CD4-positive, alpha-beta T cell (primary cell): ENCODE measurements at regions not wholly inside any gene's neighbourhood (a gene's known extent, or its start where the extent isn't known, plus 50 kb on each side); places are given as distances from the start of the nearest gene placed in this dataset.

ENCODE experiments used
- ATAC-seq: fragments of 200-7000 bp; cut with Tn5 transposase; one replicate; pipeline ENCODE4 v1.10.0; 2022; ENCODE audit warnings: mild to moderate bottlenecking; ENCODE audit not compliant: poor library complexity
- CTCF ChIA-PET: fragments of 350-600 bp; sonication (Branson Sonifier 250); formaldehyde crosslinking; loops from one replicate; lab custom pipeline; 2021; ENCODE audit warnings: antibody characterized with exemption, inconsistent platforms; lab: Charles Lee
- POLR2A ChIA-PET: fragments of 350-600 bp; sonication (Branson Sonifier 250); formaldehyde crosslinking; loops from one replicate; lab custom pipeline; 2021; ENCODE audit warnings: antibody characterized with exemption, inconsistent platforms; lab: Charles Lee
- DNase-seq, 14 experiments: peaks; one replicate each; pipeline ENCODE4 v3.0.0-alpha.2; 2013 to 2020; ENCODE audit warnings: mixed read lengths in 2 of 14
- H3K27ac ChIP-seq, 2 donors: one replicate each; pipeline versions ENCODE4 v1.5.1 to v1.7.0; 2013; ENCODE audit warnings: low read length in 2 of 2, low read depth in 1 of 2, mild to moderate bottlenecking in 1 of 2
- H3K27me3 ChIP-seq, 2 experiments: 1 replicate in 1 of 2; 2 replicates in 1 of 2; pipeline versions ENCODE4 v1.6.1 to v1.7.0; 2013; ENCODE audit warnings: low read length in 2 of 2, control low read depth in 1 of 2, mild to moderate bottlenecking in 1 of 2, moderate library complexity in 1 of 2; ENCODE audit not compliant: insufficient read depth in 2 of 2, control insufficient read depth in 1 of 2
- H3K36me3 ChIP-seq: one replicate; pipeline ENCODE4 v1.6.1; 2013; ENCODE audit warnings: low read length, control low read depth; ENCODE audit not compliant: insufficient read depth
- H3K4me1 ChIP-seq: one replicate; pipeline ENCODE4 v1.6.1; 2013; ENCODE audit warnings: low read length, control low read depth; ENCODE audit not compliant: insufficient read depth
- H3K4me3 ChIP-seq: one replicate; pipeline ENCODE4 v1.5.1; 2013; ENCODE audit warnings: mild to moderate bottlenecking, low read length, moderate library complexity
- H3K9me3 ChIP-seq, 2 experiments: 1 replicate in 1 of 2; 2 replicates in 1 of 2; pipeline versions ENCODE4 v1.6.1 to v1.7.0; 2013; ENCODE audit warnings: low read length in 2 of 2, mild to moderate bottlenecking in 2 of 2, control low read depth in 1 of 2, moderate library complexity in 1 of 2; ENCODE audit not compliant: control insufficient read depth in 1 of 2, insufficient read depth in 1 of 2
- H3K27ac Mint-ChIP-seq: one replicate; pipeline ENCODE4 v1.8.0; 2020; ENCODE audit warnings: mixed read lengths
- H3K27me3 Mint-ChIP-seq: one replicate; pipeline ENCODE4 v1.8.0; 2021; ENCODE audit warnings: mixed read lengths
- H3K36me3 Mint-ChIP-seq: one replicate; pipeline ENCODE4 v1.8.0; 2021; ENCODE audit warnings: low read depth, mixed read lengths
- H3K4me1 Mint-ChIP-seq: one replicate; pipeline ENCODE4 v1.8.0; 2021; ENCODE audit warnings: low read depth, mixed read lengths
- H3K4me3 Mint-ChIP-seq: one replicate; pipeline ENCODE4 v1.8.0; 2020; ENCODE audit warnings: mild to moderate bottlenecking, mixed read lengths
- H3K9me3 Mint-ChIP-seq: one replicate; pipeline ENCODE4 v1.8.0; 2020; ENCODE audit warnings: mixed read lengths
- CTCF ChIP-seq: fragments of 200-600 bp; IDR thresholded peaks from one replicate; pipeline ENCODE4 v1.8.0; 2022; ENCODE audit warnings: antibody characterized with exemption, mild to moderate bottlenecking
- intact Hi-C, 2 experiments: fragments of 100-400 bp; cut with DNase I in 1 of 2; cut with micrococcal nuclease in 1 of 2; formaldehyde crosslinking; loops; one replicate each; pipeline versions ENCODE4 v1.15.1 to v1.9.0; 2023 to 2025; cut with DNase I, micrococcal nuclease

- no peak overlapping the region for H3K27ac ChIP-seq
- H3K36me3 ChIP-seq, result no peaks in the 10 kb centered on the region
- H3K4me1 Mint-ChIP-seq, result no peaks in the 10 kb centered on the region
- H3K27ac Mint-ChIP-seq, result no peak overlapping the region
- no peak for TF ChIP-seq CTCF
- no peak overlapping the region for H3K4me3 Mint-ChIP-seq
- H3K36me3 Mint-ChIP-seq, result no peaks in the 10 kb centered on the region
- H3K9me3 Mint-ChIP-seq, result no peaks in the 10 kb centered on the region
- no peaks in the 10 kb centered on the region for H3K4me1 ChIP-seq
- CTCF ChIA-PET, result no interaction called here
- H3K27me3 ChIP-seq, result no peaks in the 10 kb centered on the region
- H3K27me3 Mint-ChIP-seq, result no peaks in the 10 kb centered on the region
- DNase-seq, result no peak
- POLR2A ChIA-PET, result no interaction called here
- H3K4me3 ChIP-seq, result no peak overlapping the region
- ATAC-seq, result no peak
- H3K9me3 ChIP-seq, result peaks cover 0 to 1% of the 10 kb centered on the region in 2 experiments
- intact Hi-C loops, result no loop called here
Observed at GRCh38 chr3:72488738-72489035, 359.6 kb downstream of the SHQ1 start.

- H3K27ac Mint-ChIP-seq, result no peak overlapping the region
- POLR2A ChIA-PET, result no interaction called here
Observed at GRCh38 chr3:72487946-72488737, 360.1 kb downstream of the SHQ1 start.

GRCh38 chr3:72487078-72487765, 361.0 kb downstream of the SHQ1 start:
- H3K4me1 Mint-ChIP-seq, result peaks cover 13% of the 10 kb centered on the region
- no peaks in the 10 kb centered on the region for H3K36me3 Mint-ChIP-seq
- DNase-seq (peak in 2 of 14 experiments; percentile 57 to 67), ATAC-seq (no peak)
- H3K4me1 ChIP-seq, result peaks cover 8% of the 10 kb centered on the region
- POLR2A ChIA-PET, result no interaction called here
- intact Hi-C loops, result no loop called here
- H3K27me3 ChIP-seq, result no peaks in the 10 kb centered on the region
- no peaks in the 10 kb centered on the region for H3K9me3 ChIP-seq
- H3K36me3 ChIP-seq, result no peaks in the 10 kb centered on the region
- TF ChIP-seq CTCF, result no peak
- H3K9me3 Mint-ChIP-seq, result no peaks in the 10 kb centered on the region
- no peak overlapping the region for H3K27ac ChIP-seq
- no peak overlapping the region for H3K4me3 Mint-ChIP-seq
- no peak overlapping the region for H3K4me3 ChIP-seq
- CTCF ChIA-PET, result interaction anchor here (0.7 kb wide), 1 partner anchor 1676 kb away, joined by 3 read pairs; no protein-coding TSS in a partner anchor
- H3K27me3 Mint-ChIP-seq, result no peaks in the 10 kb centered on the region
- H3K27ac Mint-ChIP-seq, result no peak overlapping the region

More at GRCh38 chr3:72487946-72488737, 360.1 kb downstream of the SHQ1 start:
- CTCF ChIA-PET, result no interaction called here
- ATAC-seq, result no peak
- Mint-ChIP-seq H3K4me1 (peaks cover 4% of the 10 kb centered on the region), H3K9me3 (no peaks in the 10 kb centered on the region), H3K4me3 (peak overlapping the region; percentile 12), H3K36me3 (no peaks in the 10 kb centered on the region), H3K27me3 (no peaks in the 10 kb centered on the region)
- no peak overlapping the region for H3K27ac ChIP-seq
- H3K36me3 ChIP-seq, result no peaks in the 10 kb centered on the region
- H3K27me3 ChIP-seq, result no peaks in the 10 kb centered on the region
- no peaks in the 10 kb centered on the region for H3K4me1 ChIP-seq
- intact Hi-C loops, result no loop called here
- no peak for TF ChIP-seq CTCF
- no peak for DNase-seq
- H3K9me3 ChIP-seq, result no peaks in the 10 kb centered on the region
- no peak overlapping the region for H3K4me3 ChIP-seq
